ENCODE measurements at regions not wholly inside any gene's neighbourhood (a gene's known extent, or its start where the extent isn't known, plus 50 kb on each side); places are given as distances from the start of the nearest gene placed in this dataset.

GRCh38 chr16:26276289-26276688 is 584.5 kb downstream of the HS3ST4 start:
- no peak for TF ChIP-seq SUZ12 (IDR thresholded peaks at IDR 0.05; ENCODE audit: extremely low read depth, insufficient read depth, insufficient read length)
- TF ChIP-seq YY1 (IDR thresholded peaks at IDR 0.05; ENCODE audit: insufficient read depth, insufficient read length), result no peak
- no peak for TF ChIP-seq ZNF274 (IDR thresholded peaks at IDR 0.05; ENCODE audit: low read depth, low read length)
- Histone ChIP-seq H3K9ac (ENCODE audit: insufficient read length, low read depth) (no peak overlapping the region), H3K36me3 (ENCODE audit: insufficient read depth, insufficient read length, low read length) (no peaks in the 10 kb centered on the region), H3K27me3 (ENCODE audit: insufficient read depth, insufficient read length) (no peaks in the 10 kb centered on the region), H3K4me3 (ENCODE audit: insufficient read length, low read depth) (no peak overlapping the region), H3K9me3 (ENCODE audit: insufficient read depth, low read length) (no peaks in the 10 kb centered on the region), H3K4me1 (ENCODE audit: insufficient read depth, insufficient read length) (no peaks in the 10 kb centered on the region)
- no peak for DNase-seq (ENCODE audit: low read depth, low spot score)

GRCh38 chr16:26281381-26282110 is 589.8 kb downstream of the HS3ST4 start:
- Histone ChIP-seq H3K36me3 (ENCODE audit: insufficient read depth, insufficient read length, low read length) (no peaks in the 10 kb centered on the region), H3K9ac (ENCODE audit: insufficient read length, low read depth) (no peak overlapping the region), H3K9me3 (ENCODE audit: insufficient read depth, low read length) (no peaks in the 10 kb centered on the region), H3K4me3 (ENCODE audit: insufficient read length, low read depth) (no peak overlapping the region), H3K27me3 (ENCODE audit: insufficient read depth, insufficient read length) (no peaks in the 10 kb centered on the region), H3K4me1 (ENCODE audit: insufficient read depth, insufficient read length) (peaks cover 3% of the 10 kb centered on the region)
- TF ChIP-seq SUZ12 (IDR thresholded peaks at IDR 0.05; ENCODE audit: extremely low read depth, insufficient read depth, insufficient read length) (no peak), ZNF274 (IDR thresholded peaks at IDR 0.05; ENCODE audit: low read depth, low read length) (no peak), YY1 (IDR thresholded peaks at IDR 0.05; ENCODE audit: insufficient read depth, insufficient read length) (no peak)
- peak; percentile 33 for DNase-seq (ENCODE audit: low read depth, low spot score)

GRCh38 chr16:26295625-26296304 is 604.0 kb downstream of the HS3ST4 start:
- Histone ChIP-seq H3K4me1 (ENCODE audit: insufficient read depth, insufficient read length) (no peaks in the 10 kb centered on the region), H3K27me3 (ENCODE audit: insufficient read depth, insufficient read length) (no peaks in the 10 kb centered on the region), H3K9me3 (ENCODE audit: insufficient read depth, low read length) (no peaks in the 10 kb centered on the region), H3K4me3 (ENCODE audit: insufficient read length, low read depth) (no peak overlapping the region), H3K9ac (ENCODE audit: insufficient read length, low read depth) (no peak overlapping the region), H3K36me3 (ENCODE audit: insufficient read depth, insufficient read length, low read length) (no peaks in the 10 kb centered on the region)
- TF ChIP-seq ZNF274 (IDR thresholded peaks at IDR 0.05; ENCODE audit: low read depth, low read length) (no peak), YY1 (IDR thresholded peaks at IDR 0.05; ENCODE audit: insufficient read depth, insufficient read length) (no peak)
- no peak for DNase-seq (ENCODE audit: low read depth, low spot score)

GRCh38 chr16:26301516-26301915 is 609.8 kb downstream of the HS3ST4 start:
- H3K4me1 ChIP-seq (ENCODE audit: insufficient read depth, insufficient read length), result no peaks in the 10 kb centered on the region
- no peak overlapping the region for H3K4me3 ChIP-seq (ENCODE audit: insufficient read length, low read depth)
- H3K9me3 ChIP-seq (ENCODE audit: insufficient read depth, low read length), result no peaks in the 10 kb centered on the region
- no peaks in the 10 kb centered on the region for H3K27me3 ChIP-seq (ENCODE audit: insufficient read depth, insufficient read length)
- no peak for TF ChIP-seq SUZ12 (IDR thresholded peaks at IDR 0.05; ENCODE audit: extremely low read depth, insufficient read depth, insufficient read length)
- TF ChIP-seq ZNF274 (IDR thresholded peaks at IDR 0.05; ENCODE audit: low read depth, low read length), result no peak
- TF ChIP-seq YY1 (IDR thresholded peaks at IDR 0.05; ENCODE audit: insufficient read depth, insufficient read length), result no peak
- H3K9ac ChIP-seq (ENCODE audit: insufficient read length, low read depth), result no peak overlapping the region
- no peaks in the 10 kb centered on the region for H3K36me3 ChIP-seq (ENCODE audit: insufficient read depth, insufficient read length, low read length)
- DNase-seq (ENCODE audit: low read depth, low spot score), result no peak

GRCh38 chr16:26316683-26317464 is 625.1 kb downstream of the HS3ST4 start:
- Histone ChIP-seq H3K9ac (ENCODE audit: insufficient read length, low read depth) (no peak overlapping the region), H3K4me1 (ENCODE audit: insufficient read depth, insufficient read length) (no peaks in the 10 kb centered on the region), H3K4me3 (ENCODE audit: insufficient read length, low read depth) (no peak overlapping the region), H3K36me3 (ENCODE audit: insufficient read depth, insufficient read length, low read length) (no peaks in the 10 kb centered on the region), H3K27me3 (ENCODE audit: insufficient read depth, insufficient read length) (no peaks in the 10 kb centered on the region), H3K9me3 (ENCODE audit: insufficient read depth, low read length) (no peaks in the 10 kb centered on the region)
- TF ChIP-seq YY1 (IDR thresholded peaks at IDR 0.05; ENCODE audit: insufficient read depth, insufficient read length), result no peak
- TF ChIP-seq ZNF274 (IDR thresholded peaks at IDR 0.05; ENCODE audit: low read depth, low read length), result no peak
- TF ChIP-seq SUZ12 (IDR thresholded peaks at IDR 0.05; ENCODE audit: extremely low read depth, insufficient read depth, insufficient read length), result no peak
- DNase-seq (ENCODE audit: low read depth, low spot score), result peak; percentile 23

GRCh38 chr16:26317885-26318284 is 626.1 kb downstream of the HS3ST4 start:
- Histone ChIP-seq H3K4me3 (ENCODE audit: insufficient read length, low read depth) (no peak overlapping the region), H3K27me3 (ENCODE audit: insufficient read depth, insufficient read length) (no peaks in the 10 kb centered on the region), H3K36me3 (ENCODE audit: insufficient read depth, insufficient read length, low read length) (no peaks in the 10 kb centered on the region), H3K9ac (ENCODE audit: insufficient read length, low read depth) (no peak overlapping the region), H3K4me1 (ENCODE audit: insufficient read depth, insufficient read length) (no peaks in the 10 kb centered on the region), H3K9me3 (ENCODE audit: insufficient read depth, low read length) (no peaks in the 10 kb centered on the region)
- DNase-seq (ENCODE audit: low read depth, low spot score), result no peak
- no peak for TF ChIP-seq YY1 (IDR thresholded peaks at IDR 0.05; ENCODE audit: insufficient read depth, insufficient read length)
- no peak for TF ChIP-seq SUZ12 (IDR thresholded peaks at IDR 0.05; ENCODE audit: extremely low read depth, insufficient read depth, insufficient read length)
- TF ChIP-seq ZNF274 (IDR thresholded peaks at IDR 0.05; ENCODE audit: low read depth, low read length), result no peak

GRCh38 chr16:26330654-26331053 is 638.9 kb downstream of the HS3ST4 start:
- DNase-seq (ENCODE audit: low read depth, low spot score), result no peak
- Histone ChIP-seq H3K4me1 (ENCODE audit: insufficient read depth, insufficient read length) (no peaks in the 10 kb centered on the region), H3K4me3 (ENCODE audit: insufficient read length, low read depth) (no peak overlapping the region), H3K9me3 (ENCODE audit: insufficient read depth, low read length) (peaks cover 10% of the 10 kb centered on the region), H3K36me3 (ENCODE audit: insufficient read depth, insufficient read length, low read length) (no peaks in the 10 kb centered on the region), H3K9ac (ENCODE audit: insufficient read length, low read depth) (no peak overlapping the region), H3K27me3 (ENCODE audit: insufficient read depth, insufficient read length) (no peaks in the 10 kb centered on the region)
- TF ChIP-seq ZNF274 (IDR thresholded peaks at IDR 0.05; ENCODE audit: low read depth, low read length), result no peak
- no peak for TF ChIP-seq YY1 (IDR thresholded peaks at IDR 0.05; ENCODE audit: insufficient read depth, insufficient read length)
- TF ChIP-seq SUZ12 (IDR thresholded peaks at IDR 0.05; ENCODE audit: extremely low read depth, insufficient read depth, insufficient read length), result no peak

Data from NT2/D1 (cell line).